Spleen (tissue), 7 donors: ENCODE measurements at regions not wholly inside any gene's neighbourhood (a gene's known extent, or its start where the extent isn't known, plus 50 kb on each side); places are given as distances from the start of the nearest gene placed in this dataset.

Experiments used
- CTCF ChIP-seq, 11 experiments: fragments of 200-600 bp in 7 of 11; fragments of 450-650 bp in 4 of 11; sonication (generic) in 4 of 11; IDR thresholded peaks in 8 of 11; conservative IDR thresholded peaks in 3 of 11; 1 replicate in 7 of 11; 2 replicates in 4 of 11; pipeline versions ENCODE4 v1.4.0 to v1.8.0; 2016 to 2021; ENCODE audit warnings: antibody characterized with exemption in 11 of 11, inconsistent platforms in 4 of 11, mild to moderate bottlenecking in 1 of 11
- POLR2A ChIP-seq, 3 donors: fragments of 450-650 bp; IDR thresholded peaks; one replicate each; pipeline ENCODE4 v1.5.1; 2017; ENCODE audit warnings: antibody characterized with exemption in 3 of 3, mild to moderate bottlenecking in 1 of 3
- donor health status: DM: no; HTN: no; CAD: no; lungs with moderate emphysema.
- donor health status: DM: no; HTN: no; CAD: no.
- donor health status: DM: no; HTN: no; CAD: no.

DNA sequence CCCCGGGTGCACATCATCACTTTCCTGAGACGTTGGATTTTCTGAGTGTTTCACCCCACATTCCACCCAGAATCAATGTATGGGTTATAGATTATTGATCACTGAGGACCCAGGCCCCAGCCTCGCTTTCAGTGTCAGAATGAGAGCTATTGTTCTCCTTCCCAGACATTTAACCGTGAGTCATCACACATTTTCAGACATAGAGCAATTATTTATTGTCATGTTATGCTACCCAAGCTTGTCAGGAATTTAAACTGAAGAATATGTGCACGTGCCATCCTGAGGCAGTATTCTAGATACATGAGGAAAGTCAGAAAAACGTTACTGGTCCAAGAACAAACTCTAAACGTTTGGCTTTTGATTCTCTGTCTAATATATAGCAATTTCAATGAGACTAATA is 276.6 kb upstream of the ZNF507 start:
- TF ChIP-seq POLR2A (IDR thresholded peaks at IDR 0.05) (no peak), CTCF (IDR thresholded peaks at IDR 0.05 in 8 of 11, conservative IDR thresholded peaks at IDR 0.05 in 3 of 11) (no peak)
